Activated CD8-positive, alpha-beta memory T cell treated with anti-CD3 and anti-CD28 coated beads, Interleukin-2, amount 10 ng/mL, durations not matched to agents 7 days and 5 days (primary cell): ENCODE measurements at regions not wholly inside any gene's neighbourhood (a gene's known extent, or its start where the extent isn't known, plus 50 kb on each side); places are given as distances from the start of the nearest gene placed in this dataset.

Experiments used
- ATAC-seq: fragments of 150-1000 bp; cut with Tn5 transposase; one replicate; pipeline ENCODE4 v1.10.0; 2021; ENCODE audit warnings: moderate library complexity
- CTCF ChIA-PET: fragments of 350-600 bp; sonication (Branson Sonifier 250); formaldehyde crosslinking; loops from one replicate; lab custom pipeline; 2021; ENCODE audit warnings: antibody characterized with exemption; lab: Charles Lee
- DNase-seq: peaks from one replicate; pipeline ENCODE4 v3.0.0-alpha.2; 2020
- H3K27ac Mint-ChIP-seq: one replicate; pipeline ENCODE4 v1.8.0; 2021; ENCODE audit warnings: mild to moderate bottlenecking, mixed read lengths
- H3K27me3 Mint-ChIP-seq: one replicate; pipeline ENCODE4 v1.8.0; 2021; ENCODE audit warnings: mixed read lengths
- H3K36me3 Mint-ChIP-seq: one replicate; pipeline ENCODE4 v1.8.0; 2021; ENCODE audit warnings: mild to moderate bottlenecking, mixed read lengths
- H3K4me1 Mint-ChIP-seq: one replicate; pipeline ENCODE4 v1.8.0; 2021; ENCODE audit warnings: mixed read lengths
- H3K4me3 Mint-ChIP-seq: one replicate; pipeline ENCODE4 v1.8.0; 2021; ENCODE audit warnings: mild to moderate bottlenecking, moderate library complexity, mixed read lengths
- H3K9me3 Mint-ChIP-seq: one replicate; pipeline ENCODE4 v1.8.0; 2022; ENCODE audit warnings: low read depth, mixed read lengths

- Mint-ChIP-seq H3K27me3 (no peaks in the 10 kb centered on the region), H3K36me3 (no peaks in the 10 kb centered on the region), H3K9me3 (no peaks in the 10 kb centered on the region), H3K4me3 (no peak overlapping the region), H3K27ac (no peak overlapping the region), H3K4me1 (no peaks in the 10 kb centered on the region)
- DNase-seq (no peak), ATAC-seq (no peak)
- CTCF ChIA-PET, result no interaction called here
These were observed 557.1 kb downstream of the TNS1 start for GRCh38 chr2:217445723-217446122.

DNA sequence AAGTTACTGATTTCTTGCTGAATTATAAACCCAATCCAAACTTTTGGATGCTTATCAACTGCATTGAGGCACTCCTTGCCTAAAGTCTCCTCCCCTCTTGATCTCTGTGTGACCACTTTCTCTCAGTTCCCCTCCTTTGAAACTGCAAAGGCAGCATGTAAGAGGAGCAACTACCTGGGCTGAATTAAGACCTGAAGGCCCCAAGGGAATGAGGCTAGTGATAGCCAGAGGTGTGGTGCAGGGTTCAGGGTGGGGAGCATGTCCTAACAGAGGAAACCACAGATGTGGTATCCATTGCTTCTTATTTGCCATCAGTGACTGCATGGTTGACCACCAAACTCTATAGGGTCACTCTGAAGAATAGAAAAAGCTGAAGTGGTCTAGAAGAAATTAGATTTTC, 557.9 kb downstream of the TNS1 start:
- Mint-ChIP-seq H3K4me3 (no peak overlapping the region), H3K27ac (no peak overlapping the region), H3K27me3 (no peaks in the 10 kb centered on the region), H3K9me3 (no peaks in the 10 kb centered on the region), H3K4me1 (no peaks in the 10 kb centered on the region), H3K36me3 (no peaks in the 10 kb centered on the region)
- ATAC-seq, result no peak
- CTCF ChIA-PET, result no interaction called here
- no peak for DNase-seq

DNA sequence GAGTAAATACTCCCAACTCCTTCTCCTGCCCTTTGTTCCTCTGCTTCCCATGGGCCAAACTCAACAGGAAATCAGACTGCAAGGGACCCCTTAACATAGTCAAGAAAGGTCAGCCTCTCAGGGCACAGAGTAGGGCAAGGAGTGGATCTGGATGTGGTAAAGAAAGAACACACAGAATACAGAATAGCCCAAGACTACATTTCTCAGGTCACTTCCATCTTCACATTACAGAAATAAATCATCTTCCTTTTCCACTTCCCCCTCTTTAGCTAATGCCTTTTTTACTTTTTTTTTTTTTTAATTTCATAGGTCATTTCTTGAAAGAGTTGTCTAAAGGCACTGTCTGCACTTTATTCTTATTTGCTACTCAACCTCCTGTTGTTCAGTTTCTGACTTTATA, 558.3 kb downstream of the TNS1 start:
- H3K9me3 Mint-ChIP-seq, result no peaks in the 10 kb centered on the region
- H3K4me1 Mint-ChIP-seq, result no peaks in the 10 kb centered on the region
- H3K36me3 Mint-ChIP-seq, result no peaks in the 10 kb centered on the region
- ATAC-seq (no peak), DNase-seq (no peak)
- CTCF ChIA-PET, result no interaction called here
- no peak overlapping the region for H3K27ac Mint-ChIP-seq
- H3K27me3 Mint-ChIP-seq, result no peaks in the 10 kb centered on the region
- H3K4me3 Mint-ChIP-seq, result no peak overlapping the region

DNA sequence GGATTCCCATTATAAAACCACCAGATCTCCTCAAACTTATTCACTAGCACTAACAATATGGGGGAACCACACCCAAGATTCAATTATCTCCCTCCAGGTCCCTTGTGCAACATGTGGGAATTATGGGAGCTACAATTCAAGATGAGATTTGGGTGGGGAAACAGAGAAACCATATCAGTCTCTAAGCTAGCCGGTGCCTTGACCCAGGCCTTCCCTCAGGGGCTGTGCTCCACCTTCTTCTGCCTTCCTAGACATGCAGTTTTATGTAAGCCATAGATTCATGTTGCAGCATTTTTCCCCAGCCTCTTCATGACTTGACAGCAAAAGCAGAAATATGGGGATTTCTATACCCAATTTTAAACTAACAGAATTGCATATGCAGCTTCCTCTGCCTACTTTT, 559.2 kb downstream of the TNS1 start:
- Mint-ChIP-seq H3K27ac (no peak overlapping the region), H3K4me3 (no peak overlapping the region), H3K36me3 (no peaks in the 10 kb centered on the region), H3K27me3 (no peaks in the 10 kb centered on the region), H3K4me1 (no peaks in the 10 kb centered on the region), H3K9me3 (no peaks in the 10 kb centered on the region)
- CTCF ChIA-PET, result no interaction called here
- no peak for DNase-seq
- ATAC-seq, result no peak

DNA sequence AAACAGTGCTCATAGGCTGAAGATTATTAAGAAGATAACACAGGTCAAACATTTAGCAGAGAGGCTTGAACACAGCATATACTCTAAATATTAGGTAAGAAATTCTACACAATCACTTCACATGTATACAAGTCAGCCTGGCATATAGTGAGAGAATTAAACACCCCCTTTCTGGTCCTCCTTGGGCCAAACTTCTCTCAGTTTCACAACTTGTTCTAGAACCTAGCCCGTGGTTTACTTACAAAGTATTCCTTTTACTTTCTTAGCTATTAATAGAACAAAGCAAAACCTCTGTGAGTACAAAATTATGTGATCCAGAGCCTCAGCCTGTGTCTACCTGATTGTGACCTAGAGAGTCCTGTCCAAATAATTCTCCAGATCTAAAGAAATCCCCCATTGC, 562.8 kb downstream of the TNS1 start:
- ATAC-seq (no peak), DNase-seq (no peak)
- Mint-ChIP-seq H3K36me3 (no peaks in the 10 kb centered on the region), H3K27me3 (no peaks in the 10 kb centered on the region), H3K4me3 (no peak overlapping the region), H3K9me3 (no peaks in the 10 kb centered on the region), H3K27ac (no peak overlapping the region), H3K4me1 (no peaks in the 10 kb centered on the region)
- CTCF ChIA-PET, result no interaction called here

DNA sequence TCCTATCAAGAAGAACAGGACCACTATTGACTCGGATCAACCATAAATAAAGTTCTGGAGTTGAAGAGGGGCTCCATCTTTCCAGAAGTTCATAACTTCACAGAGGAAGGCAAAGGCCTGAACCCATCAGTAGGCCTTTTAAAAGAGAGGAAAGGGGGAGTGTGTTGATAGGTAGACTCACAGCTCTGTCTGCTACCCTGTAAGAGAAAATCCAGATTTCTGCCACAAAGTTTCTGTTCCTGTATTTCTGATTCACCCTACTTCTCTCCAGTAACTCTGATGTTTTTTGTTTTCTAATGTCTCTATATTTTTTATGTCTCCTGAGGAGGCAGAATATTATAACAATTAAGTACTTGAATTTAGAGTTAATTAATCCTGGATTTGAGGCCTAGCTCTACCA, 564.0 kb downstream of the TNS1 start:
- ATAC-seq, result no peak
- CTCF ChIA-PET, result no interaction called here

DNA sequence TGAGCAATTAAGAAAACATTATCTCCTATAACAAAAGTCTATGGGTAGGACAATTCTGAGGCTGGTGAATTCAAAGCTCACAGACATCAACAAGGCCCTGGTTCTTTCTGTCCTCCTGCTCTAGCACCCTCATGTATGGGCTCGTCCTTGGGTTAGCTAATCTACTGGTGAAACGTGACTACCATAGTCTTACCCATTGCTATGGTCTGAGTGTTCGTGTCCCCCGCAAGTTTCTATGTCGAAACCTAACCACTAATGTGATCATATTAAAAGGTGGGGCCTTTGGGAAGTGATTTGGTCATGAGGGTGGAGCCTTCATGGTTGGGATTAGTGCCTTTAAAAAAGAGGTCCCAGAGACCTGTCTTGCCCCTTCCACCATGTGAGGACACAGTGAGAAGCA, 564.7 kb downstream of the TNS1 start:
- Mint-ChIP-seq H3K27ac (no peak overlapping the region), H3K4me1 (peaks cover 12% of the 10 kb centered on the region), H3K36me3 (no peaks in the 10 kb centered on the region), H3K4me3 (no peak overlapping the region), H3K27me3 (no peaks in the 10 kb centered on the region), H3K9me3 (no peaks in the 10 kb centered on the region)
- CTCF ChIA-PET, result no interaction called here
- ATAC-seq (no peak), DNase-seq (no peak)

More for the DNA sequence above, 564.0 kb downstream of the TNS1 start:
- no peaks in the 10 kb centered on the region for H3K9me3 Mint-ChIP-seq
- no peak overlapping the region for H3K27ac Mint-ChIP-seq
- no peaks in the 10 kb centered on the region for H3K27me3 Mint-ChIP-seq
- H3K36me3 Mint-ChIP-seq, result no peaks in the 10 kb centered on the region
- H3K4me1 Mint-ChIP-seq, result peaks cover 5% of the 10 kb centered on the region
- no peak overlapping the region for H3K4me3 Mint-ChIP-seq
- no peak for DNase-seq

DNA sequence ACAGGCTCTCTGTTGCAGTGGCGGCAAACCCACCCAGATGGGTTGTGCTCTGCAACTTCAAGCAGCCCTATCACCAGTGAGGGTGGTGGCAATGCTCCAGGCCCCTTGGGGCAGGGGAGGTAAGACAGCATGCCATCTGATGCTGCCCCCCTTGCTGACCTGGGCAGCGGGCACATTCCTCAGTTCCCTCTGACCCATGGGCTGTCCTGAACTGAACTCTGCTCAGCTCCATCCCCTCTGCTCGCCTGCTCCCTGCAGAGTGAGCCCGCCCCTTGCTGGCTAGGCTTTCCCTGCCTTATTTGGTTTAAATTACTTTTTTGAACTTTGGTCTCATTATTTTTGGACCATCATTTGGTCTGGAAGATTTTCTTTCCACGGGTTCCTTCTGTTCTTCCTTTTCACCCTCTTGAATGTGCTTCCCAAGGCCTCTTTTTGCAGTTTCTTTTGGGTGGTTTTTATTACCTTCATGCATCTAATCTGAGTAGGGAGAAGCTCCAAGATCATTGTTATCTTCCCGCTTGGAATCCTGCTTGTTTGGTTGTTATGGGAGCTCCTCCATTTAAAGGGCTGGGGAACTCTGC, 565.4 kb downstream of the TNS1 start:
- ATAC-seq (no peak), DNase-seq (no peak)
- no peak overlapping the region for H3K4me3 Mint-ChIP-seq
- no peak overlapping the region for H3K27ac Mint-ChIP-seq
- no peaks in the 10 kb centered on the region for H3K36me3 Mint-ChIP-seq
- peaks cover 12% of the 10 kb centered on the region for H3K4me1 Mint-ChIP-seq
- CTCF ChIA-PET, result no interaction called here
- H3K9me3 Mint-ChIP-seq, result no peaks in the 10 kb centered on the region
- H3K27me3 Mint-ChIP-seq, result peaks cover 2% of the 10 kb centered on the region

GRCh38 chr2:217436386-217436785, 566.4 kb downstream of the TNS1 start:
- Mint-ChIP-seq H3K4me3 (no peak overlapping the region), H3K9me3 (no peaks in the 10 kb centered on the region), H3K4me1 (peaks cover 12% of the 10 kb centered on the region), H3K27me3 (peaks cover 2% of the 10 kb centered on the region), H3K27ac (no peak overlapping the region), H3K36me3 (no peaks in the 10 kb centered on the region)
- DNase-seq (no peak), ATAC-seq (no peak)
- CTCF ChIA-PET, result no interaction called here

DNA sequence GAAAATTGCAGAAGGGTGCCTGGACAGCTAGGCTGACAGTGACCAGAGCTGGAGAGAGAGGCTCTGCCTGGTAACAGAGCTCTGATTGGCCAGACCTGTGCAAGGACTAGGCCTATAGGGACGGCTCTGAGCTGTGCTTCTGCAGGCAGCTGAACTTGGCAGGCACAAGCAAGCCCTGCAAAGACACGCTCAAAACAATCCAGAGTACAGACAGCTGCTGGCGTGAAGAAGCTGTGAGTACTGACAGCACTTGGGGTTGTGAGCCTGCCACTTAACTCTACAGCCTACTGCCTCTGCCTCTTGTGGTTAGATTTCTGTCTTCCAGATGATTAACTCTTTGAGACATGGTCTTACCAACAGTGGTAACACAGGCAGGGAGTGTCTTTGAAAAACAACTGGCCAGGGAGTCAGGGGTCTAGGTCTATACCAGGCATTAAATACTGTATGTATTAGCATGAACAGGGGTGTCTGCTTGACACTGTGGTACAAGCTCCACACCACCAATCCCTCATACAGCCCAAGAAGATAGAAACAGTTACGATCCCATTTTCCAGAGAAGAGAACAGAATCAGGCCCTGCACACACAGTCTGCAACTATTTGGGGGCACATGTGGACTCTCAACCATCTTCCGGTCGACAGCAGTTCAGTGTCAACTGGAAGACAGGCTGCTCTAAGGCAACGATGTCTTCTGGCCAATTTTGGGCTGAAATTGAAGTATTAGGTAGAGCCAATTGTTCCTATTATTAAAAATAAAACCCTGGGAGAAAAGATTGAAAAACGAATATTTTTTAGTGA, 568.4 kb downstream of the TNS1 start:
- H3K4me1 Mint-ChIP-seq, result peaks cover 12% of the 10 kb centered on the region
- CTCF ChIA-PET, result no interaction called here
- no peaks in the 10 kb centered on the region for H3K9me3 Mint-ChIP-seq
- no peak overlapping the region for H3K27ac Mint-ChIP-seq
- peaks cover 2% of the 10 kb centered on the region for H3K27me3 Mint-ChIP-seq
- ATAC-seq (peak; percentile 94), DNase-seq (peak; percentile 63)
- no peak overlapping the region for H3K4me3 Mint-ChIP-seq
- H3K36me3 Mint-ChIP-seq, result no peaks in the 10 kb centered on the region

GRCh38 chr2:217433522-217433921, 569.3 kb downstream of the TNS1 start:
- Mint-ChIP-seq H3K27me3 (peaks cover 2% of the 10 kb centered on the region), H3K4me1 (peaks cover 12% of the 10 kb centered on the region), H3K9me3 (no peaks in the 10 kb centered on the region), H3K27ac (no peak overlapping the region), H3K4me3 (no peak overlapping the region), H3K36me3 (no peaks in the 10 kb centered on the region)
- CTCF ChIA-PET, result no interaction called here
- ATAC-seq (peak; percentile 22), DNase-seq (no peak)

DNA sequence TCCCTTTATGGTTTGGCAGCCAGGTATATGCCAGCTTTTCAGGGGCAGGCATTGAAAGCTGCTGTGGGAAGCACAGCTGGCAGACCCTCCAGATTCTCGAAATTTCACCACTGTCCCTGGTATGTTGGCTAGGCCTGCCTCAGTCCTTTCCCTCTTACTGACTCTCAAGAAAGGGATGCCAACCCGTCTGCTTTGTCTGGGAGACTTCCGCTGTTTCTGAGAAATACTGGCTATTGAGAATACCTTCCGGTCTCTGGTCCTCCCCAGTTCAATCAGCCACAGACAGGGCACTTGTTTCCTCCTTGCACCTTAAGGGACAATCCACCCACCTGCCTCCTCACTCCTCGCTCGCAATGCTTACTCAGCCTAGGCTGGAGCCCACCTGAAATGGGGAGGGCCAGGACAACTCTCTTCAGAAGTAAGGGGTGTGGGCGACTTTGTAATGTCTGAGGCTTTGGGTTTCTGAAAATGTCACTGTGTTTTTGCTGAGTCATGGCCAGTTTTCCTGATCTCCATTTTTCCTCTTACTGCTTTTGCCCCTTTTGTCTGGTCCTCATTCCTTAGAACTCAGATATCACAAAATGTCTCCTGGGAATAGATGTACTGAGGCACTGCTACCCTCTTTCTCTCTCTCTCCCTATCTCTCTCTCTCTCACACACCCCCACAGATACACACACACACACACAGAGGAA, 571.1 kb downstream of the TNS1 start:
- Mint-ChIP-seq H3K9me3 (no peaks in the 10 kb centered on the region), H3K4me3 (no peak overlapping the region), H3K27ac (no peak overlapping the region), H3K36me3 (no peaks in the 10 kb centered on the region), H3K4me1 (peaks cover 12% of the 10 kb centered on the region), H3K27me3 (peaks cover 2% of the 10 kb centered on the region)
- DNase-seq (no peak), ATAC-seq (no peak)
- CTCF ChIA-PET, result no interaction called here

- H3K36me3 Mint-ChIP-seq, result no peaks in the 10 kb centered on the region
These were observed 571.2 kb upstream of the TNP1 start for GRCh38 chr2:217430916-217431576.

More at GRCh38 chr2:217430916-217431576, 571.2 kb upstream of the TNP1 start:
- no peak for DNase-seq
- Mint-ChIP-seq H3K4me3 (no peak overlapping the region), H3K27ac (no peak overlapping the region), H3K9me3 (no peaks in the 10 kb centered on the region), H3K27me3 (peaks cover 2% of the 10 kb centered on the region), H3K4me1 (peaks cover 12% of the 10 kb centered on the region)
- no peak for ATAC-seq
- CTCF ChIA-PET, result no interaction called here
